MCF 10A (cell line): ENCODE measurements at regions not wholly inside any gene's neighbourhood (a gene's known extent, or its start where the extent isn't known, plus 50 kb on each side); places are given as distances from the start of the nearest gene placed in this dataset.

Experiments
- BruUV-seq: library from RNA; stranded (reverse); fragments of 400-500 nt; replicated peaks from 2 replicates; lab custom pipeline; 2021; lab: Mats Ljungman, UMichigan
- CTCF ChIA-PET: fragments of 300-600 bp; sonication (Branson Sonifier 250); formaldehyde crosslinking; extraction: SDS; loops from one replicate; lab custom pipeline; 2021; ENCODE audit warnings: antibody characterized with exemption, inconsistent platforms; lab: Yijun Ruan, JAX
- POLR2A ChIA-PET: fragments of 300-600, 350-650 bp; sonication (Branson Sonifier 250); formaldehyde crosslinking; extraction: SDS; loops from one replicate; lab custom pipeline; 2020; ENCODE audit warnings: antibody characterized with exemption, inconsistent platforms; lab: Yijun Ruan, JAX
- DNase-seq: peaks from one replicate; pipeline ENCODE4 v3.0.0-alpha.2; 2018; ENCODE audit not compliant: unreplicated experiment
- H3K27ac Mint-ChIP-seq: one replicate; pipeline ENCODE4 v1.8.0; 2022; ENCODE audit warnings: mild to moderate bottlenecking, low read depth, mixed read lengths; ENCODE audit not compliant: unreplicated experiment
- H3K27me3 Mint-ChIP-seq: one replicate; pipeline ENCODE4 v1.8.0; 2022; ENCODE audit warnings: mixed read lengths; ENCODE audit not compliant: insufficient read depth, unreplicated experiment
- H3K36me3 Mint-ChIP-seq: one replicate; pipeline ENCODE4 v1.8.0; 2022; ENCODE audit warnings: mild to moderate bottlenecking, moderate library complexity, mixed read lengths; ENCODE audit not compliant: insufficient read depth, unreplicated experiment
- H3K4me1 Mint-ChIP-seq: one replicate; pipeline ENCODE4 v1.8.0; 2022; ENCODE audit warnings: mixed read lengths; ENCODE audit not compliant: insufficient read depth, unreplicated experiment
- H3K4me3 Mint-ChIP-seq: one replicate; pipeline ENCODE4 v1.8.0; 2022; ENCODE audit warnings: mild to moderate bottlenecking, moderate library complexity, mixed read lengths; ENCODE audit not compliant: unreplicated experiment
- H3K9me3 Mint-ChIP-seq: one replicate; pipeline ENCODE4 v1.8.0; 2022; ENCODE audit warnings: mixed read lengths; ENCODE audit not compliant: unreplicated experiment
- intact Hi-C: fragments of 100-400 bp; cut with micrococcal nuclease; formaldehyde crosslinking; loops from 2 replicates; pipeline ENCODE4 v1.14.1; 2022
- TF ChIP-seq, protein P1 (sequence below): fragments of 200-600 bp; IDR thresholded peaks from one replicate; pipeline ENCODE4 v1.8.0; 2022; ENCODE audit warnings: antibody characterized with exemption, mild to moderate bottlenecking; ENCODE audit not compliant: unreplicated experiment

DNA sequence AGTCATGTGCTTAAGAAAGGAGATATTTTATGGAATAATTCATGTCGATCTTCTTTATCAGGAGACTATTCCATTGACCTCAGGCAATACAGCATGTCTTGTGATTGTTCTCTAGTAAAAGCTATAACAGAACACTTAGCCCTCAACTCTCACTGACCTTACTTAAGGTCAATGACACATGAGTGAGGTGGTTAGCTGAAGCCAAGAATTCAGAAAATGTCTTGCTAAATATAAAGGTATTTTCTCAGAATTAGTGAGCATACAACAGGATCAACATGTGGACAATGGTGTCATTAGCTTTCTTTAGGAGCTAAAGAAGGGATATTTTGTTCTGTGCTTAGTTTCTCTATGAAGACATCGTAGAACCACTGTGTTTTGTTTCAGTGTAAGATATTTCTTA, 1730.4 kb upstream of the SLC10A2 start:
- Mint-ChIP-seq H3K9me3 (no peaks in the 10 kb centered on the region), H3K4me1 (no peaks in the 10 kb centered on the region), H3K27ac (no peak overlapping the region), H3K27me3 (no peaks in the 10 kb centered on the region), H3K36me3 (no peaks in the 10 kb centered on the region), H3K4me3 (no peak overlapping the region)
- TF ChIP-seq, protein P1, sequence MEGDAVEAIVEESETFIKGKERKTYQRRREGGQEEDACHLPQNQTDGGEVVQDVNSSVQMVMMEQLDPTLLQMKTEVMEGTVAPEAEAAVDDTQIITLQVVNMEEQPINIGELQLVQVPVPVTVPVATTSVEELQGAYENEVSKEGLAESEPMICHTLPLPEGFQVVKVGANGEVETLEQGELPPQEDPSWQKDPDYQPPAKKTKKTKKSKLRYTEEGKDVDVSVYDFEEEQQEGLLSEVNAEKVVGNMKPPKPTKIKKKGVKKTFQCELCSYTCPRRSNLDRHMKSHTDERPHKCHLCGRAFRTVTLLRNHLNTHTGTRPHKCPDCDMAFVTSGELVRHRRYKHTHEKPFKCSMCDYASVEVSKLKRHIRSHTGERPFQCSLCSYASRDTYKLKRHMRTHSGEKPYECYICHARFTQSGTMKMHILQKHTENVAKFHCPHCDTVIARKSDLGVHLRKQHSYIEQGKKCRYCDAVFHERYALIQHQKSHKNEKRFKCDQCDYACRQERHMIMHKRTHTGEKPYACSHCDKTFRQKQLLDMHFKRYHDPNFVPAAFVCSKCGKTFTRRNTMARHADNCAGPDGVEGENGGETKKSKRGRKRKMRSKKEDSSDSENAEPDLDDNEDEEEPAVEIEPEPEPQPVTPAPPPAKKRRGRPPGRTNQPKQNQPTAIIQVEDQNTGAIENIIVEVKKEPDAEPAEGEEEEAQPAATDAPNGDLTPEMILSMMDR: no peak
- intact Hi-C loops: no loop called here
- POLR2A ChIA-PET: no interaction called here
- no TSS peak for BruUV-seq
- DNase-seq: no peak
- CTCF ChIA-PET: interaction anchor here (0.6 to 1.2 kb wide), 2 partner anchors 23 to 1767 kb away, joined by 3 to 4 read pairs; no protein-coding TSS in a partner anchor

DNA sequence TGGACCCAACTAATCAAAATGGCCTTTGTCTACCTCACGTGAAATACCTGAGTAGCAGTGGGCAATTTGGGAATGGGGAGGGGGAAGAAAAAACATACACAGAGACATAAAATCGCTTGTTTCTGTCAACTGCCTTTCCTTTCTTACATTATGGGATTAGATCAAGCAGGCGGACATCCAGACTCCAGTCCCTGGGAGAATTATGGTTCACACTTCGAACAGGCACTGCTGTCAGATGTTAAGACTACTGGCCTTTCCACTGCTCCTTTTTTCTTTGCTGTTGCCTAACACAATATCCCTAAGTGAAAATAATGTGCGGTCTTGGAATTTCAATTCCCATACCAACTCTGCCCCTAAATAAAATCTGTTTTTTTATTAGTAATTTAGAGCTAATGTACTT, 1719.7 kb upstream of the SLC10A2 start:
- Mint-ChIP-seq H3K4me3 (no peak overlapping the region), H3K27ac (no peak overlapping the region), H3K27me3 (no peaks in the 10 kb centered on the region), H3K36me3 (no peaks in the 10 kb centered on the region), H3K9me3 (no peaks in the 10 kb centered on the region), H3K4me1 (no peaks in the 10 kb centered on the region)
- no TSS peak for BruUV-seq
- ChIA-PET CTCF (no interaction called here), POLR2A (interaction anchor here (1.4 kb wide), 1 partner anchor 9 kb away, joined by 5 read pairs; no protein-coding TSS in a partner anchor)
- DNase-seq: no peak
- TF ChIP-seq, protein P1: no peak
- intact Hi-C loops: no loop called here

DNA sequence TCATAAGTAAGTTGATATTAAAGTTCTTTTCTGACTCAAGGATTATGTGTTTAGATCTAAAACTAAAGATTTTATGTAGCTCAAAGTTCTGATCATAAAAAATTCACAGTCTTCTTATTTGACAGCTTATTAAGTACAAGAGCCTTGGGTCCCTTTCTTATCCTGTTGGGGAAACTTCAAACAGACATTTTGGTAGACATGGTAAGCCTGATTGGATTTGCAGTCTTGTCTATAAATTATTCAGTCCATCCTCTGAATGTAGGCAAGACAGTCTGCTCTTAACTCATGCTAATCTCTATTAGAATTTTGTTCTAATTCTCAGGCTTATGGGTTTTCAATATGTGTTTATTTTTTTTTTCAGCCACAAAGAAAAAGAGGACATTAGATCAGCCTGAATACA, 1718.7 kb upstream of the SLC10A2 start:
- Mint-ChIP-seq H3K27me3 (no peaks in the 10 kb centered on the region), H3K9me3 (no peaks in the 10 kb centered on the region), H3K36me3 (no peaks in the 10 kb centered on the region), H3K4me3 (no peak overlapping the region), H3K27ac (no peak overlapping the region), H3K4me1 (no peaks in the 10 kb centered on the region)
- intact Hi-C loops: no loop called here
- POLR2A ChIA-PET: interaction anchor here (0.6 kb wide), 1 partner anchor 1748 kb away, joined by 3 read pairs; no protein-coding TSS in a partner anchor
- TF ChIP-seq, protein P1: no peak
- no TSS peak for BruUV-seq
- no peak for DNase-seq
- CTCF ChIA-PET: interaction anchor here (0.6 to 1.0 kb wide), 3 partner anchors 213 to 1754 kb away, joined by 3 read pairs; no protein-coding TSS in a partner anchor

DNA sequence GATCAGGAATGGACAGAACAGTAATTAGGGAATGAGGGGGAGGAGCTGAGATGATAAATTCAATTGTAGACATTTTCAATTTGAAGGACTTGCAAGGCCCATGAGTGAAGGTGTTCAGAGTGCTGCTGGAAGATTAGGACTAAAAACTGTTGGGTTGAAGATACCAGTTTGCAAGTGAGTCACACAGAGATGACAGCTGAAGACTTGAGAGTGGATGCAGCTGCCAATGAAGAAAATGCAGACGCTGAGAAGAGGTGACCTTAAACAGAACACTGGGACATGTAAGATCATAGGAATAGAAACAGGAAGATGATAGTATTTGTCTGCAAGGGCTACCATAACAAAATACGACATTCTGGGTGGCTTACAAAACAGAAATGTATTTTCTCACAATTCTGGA, 1716.5 kb upstream of the SLC10A2 start:
- TF ChIP-seq, protein P1: no peak
- Mint-ChIP-seq H3K4me3 (no peak overlapping the region), H3K36me3 (no peaks in the 10 kb centered on the region)

More for the DNA sequence above, 1716.5 kb upstream of the SLC10A2 start:
- BruUV-seq: no TSS peak
- POLR2A ChIA-PET: interaction anchor here (0.6 kb wide), 1 partner anchor 1763 kb away, joined by 3 read pairs; no protein-coding TSS in a partner anchor
- intact Hi-C loops: no loop called here
- CTCF ChIA-PET: interaction anchor here (1.1 kb wide), 1 partner anchor 9 kb away, joined by 4 read pairs; no protein-coding TSS in a partner anchor
- H3K27ac Mint-ChIP-seq: no peak overlapping the region
- no peaks in the 10 kb centered on the region for H3K27me3 Mint-ChIP-seq
- H3K9me3 Mint-ChIP-seq: no peaks in the 10 kb centered on the region
- no peak for DNase-seq
- peaks cover 6% of the 10 kb centered on the region for H3K4me1 Mint-ChIP-seq
